ENCODE measurements at regions not wholly inside any gene's neighbourhood (a gene's known extent, or its start where the extent isn't known, plus 50 kb on each side); places are given as distances from the start of the nearest gene placed in this dataset.

DNA sequence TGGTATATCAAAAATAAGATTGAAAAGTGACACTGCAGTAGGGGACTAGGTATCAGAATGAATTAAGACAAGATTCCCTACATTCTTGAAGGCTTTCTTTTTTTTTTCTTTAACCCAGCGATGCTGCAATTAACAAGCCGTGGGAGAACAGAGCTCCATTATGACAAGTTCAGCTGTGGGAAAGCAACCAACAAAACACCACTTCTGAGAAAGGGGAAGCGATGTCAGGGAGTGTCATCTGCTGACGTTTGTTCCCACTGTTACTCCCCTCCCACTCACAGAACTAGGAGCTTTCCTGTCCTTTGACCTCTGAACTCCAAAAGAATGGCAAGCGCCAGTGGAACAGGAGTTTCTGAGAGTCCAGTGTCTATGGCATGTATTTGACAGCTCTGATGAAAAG lies 90.2 kb upstream of the SLITRK2 start:
- no peak overlapping the region for H2AFZ ChIP-seq (ENCODE audit: insufficient read depth, low read depth, low read length, poor library complexity, severe bottlenecking)
- H3K4me3 Mint-ChIP-seq: no peak overlapping the region
- H3K27me3 ChIP-seq (replicated peaks in 1 of 4; ENCODE audit: control extremely low read depth in 1 of 4, control insufficient read depth in 3 of 4, insufficient read depth in 4 of 4, low read length in 3 of 4): no peaks in the 10 kb centered on the region
- no peak overlapping the region for H3K4me3 ChIP-seq (ENCODE audit: control extremely low read depth in 1 of 5, extremely low read depth in 1 of 5, insufficient read depth in 1 of 5, low read depth in 2 of 5, low read length in 4 of 5)
- TF ChIP-seq, protein P1, sequence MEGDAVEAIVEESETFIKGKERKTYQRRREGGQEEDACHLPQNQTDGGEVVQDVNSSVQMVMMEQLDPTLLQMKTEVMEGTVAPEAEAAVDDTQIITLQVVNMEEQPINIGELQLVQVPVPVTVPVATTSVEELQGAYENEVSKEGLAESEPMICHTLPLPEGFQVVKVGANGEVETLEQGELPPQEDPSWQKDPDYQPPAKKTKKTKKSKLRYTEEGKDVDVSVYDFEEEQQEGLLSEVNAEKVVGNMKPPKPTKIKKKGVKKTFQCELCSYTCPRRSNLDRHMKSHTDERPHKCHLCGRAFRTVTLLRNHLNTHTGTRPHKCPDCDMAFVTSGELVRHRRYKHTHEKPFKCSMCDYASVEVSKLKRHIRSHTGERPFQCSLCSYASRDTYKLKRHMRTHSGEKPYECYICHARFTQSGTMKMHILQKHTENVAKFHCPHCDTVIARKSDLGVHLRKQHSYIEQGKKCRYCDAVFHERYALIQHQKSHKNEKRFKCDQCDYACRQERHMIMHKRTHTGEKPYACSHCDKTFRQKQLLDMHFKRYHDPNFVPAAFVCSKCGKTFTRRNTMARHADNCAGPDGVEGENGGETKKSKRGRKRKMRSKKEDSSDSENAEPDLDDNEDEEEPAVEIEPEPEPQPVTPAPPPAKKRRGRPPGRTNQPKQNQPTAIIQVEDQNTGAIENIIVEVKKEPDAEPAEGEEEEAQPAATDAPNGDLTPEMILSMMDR (IDR thresholded peaks at IDR 0.05): no peak
- no peak for TF ChIP-seq EZH2 (IDR thresholded peaks at IDR 0.05; ENCODE audit: borderline replicate concordance, insufficient read depth, low read depth, low read length, poor library complexity, severe bottlenecking)
- no peaks in the 10 kb centered on the region for H4K20me1 ChIP-seq (ENCODE audit: control insufficient read depth, insufficient read depth, low read length, poor library complexity, severe bottlenecking)
- no peak overlapping the region for H3K9ac ChIP-seq (ENCODE audit: low read length)
- H3K9me3 Mint-ChIP-seq (ENCODE audit: insufficient read depth): peaks cover 3% of the 10 kb centered on the region
- ATAC-seq (ENCODE audit: low read depth): no peak
- intact Hi-C loops (cut with micrococcal nuclease): no loop called here
- POLR2A ChIA-PET: no interaction called here
- no CpG with 5 or more reads among the region's 5 CpGs for whole genome bisulfite sequencing (ENCODE audit: insufficient coverage)
- no peak overlapping the region for H3K27ac ChIP-seq (ENCODE audit: low read length in 2 of 2)
- H3K4me1 Mint-ChIP-seq: no peaks in the 10 kb centered on the region
- DNase-seq: no peak
- CTCF ChIA-PET: no interaction called here
- H3K27me3 Mint-ChIP-seq: no peaks in the 10 kb centered on the region
- H3K4me2 ChIP-seq (replicated peaks; ENCODE audit: low read depth, low read length, poor library complexity, severe bottlenecking): no peak overlapping the region
- H3K79me2 ChIP-seq (ENCODE audit: control insufficient read depth, insufficient read depth, low read length): no peaks in the 10 kb centered on the region
- H3K4me1 ChIP-seq (ENCODE audit: control insufficient read depth in 2 of 2, insufficient read depth in 2 of 2, low read length in 2 of 2): no peaks in the 10 kb centered on the region
- no peaks in the 10 kb centered on the region for H3K36me3 ChIP-seq (replicated peaks in 1 of 2; ENCODE audit: control extremely low read depth in 1 of 2, control insufficient read depth in 1 of 2, extremely low read depth in 1 of 2, insufficient read depth in 2 of 2, low read length in 1 of 2)
- no peak overlapping the region for H3K27ac Mint-ChIP-seq
- H3K9me3 ChIP-seq (ENCODE audit: control extremely low read depth in 1 of 3, control insufficient read depth in 2 of 3, insufficient read depth in 1 of 3, low read length in 2 of 3): no peaks in the 10 kb centered on the region

DNA sequence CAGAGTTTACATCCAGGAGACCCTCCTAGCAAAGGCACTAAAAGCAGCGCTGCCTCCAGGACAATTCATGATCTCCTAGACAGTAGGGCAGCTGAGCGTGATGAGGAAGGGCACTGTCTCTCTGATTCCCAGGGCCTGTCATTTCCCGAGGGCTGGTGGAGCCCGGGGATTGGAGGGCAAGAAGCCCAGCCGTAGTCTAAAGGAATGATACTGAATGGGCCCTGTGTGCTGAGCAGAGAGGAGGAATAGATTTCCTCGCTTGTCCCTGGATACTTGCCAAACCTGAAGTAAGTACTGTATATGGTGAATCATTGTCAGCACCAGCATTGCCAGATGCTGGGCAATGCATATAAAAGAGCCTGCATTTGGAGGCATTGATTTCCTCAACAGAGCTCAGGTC lies 88.0 kb upstream of the SLITRK2 start:
- H3K27me3 Mint-ChIP-seq: no peaks in the 10 kb centered on the region
- no peaks in the 10 kb centered on the region for H3K79me2 ChIP-seq (ENCODE audit: control insufficient read depth, insufficient read depth, low read length)
- H4K20me1 ChIP-seq (ENCODE audit: control insufficient read depth, insufficient read depth, low read length, poor library complexity, severe bottlenecking): no peaks in the 10 kb centered on the region
- DNase-seq: no peak
- no peaks in the 10 kb centered on the region for H3K27me3 ChIP-seq (replicated peaks in 1 of 4; ENCODE audit: control extremely low read depth in 1 of 4, control insufficient read depth in 3 of 4, insufficient read depth in 4 of 4, low read length in 3 of 4)
- ATAC-seq (ENCODE audit: low read depth): no peak
- peaks cover 3% of the 10 kb centered on the region for H3K9me3 Mint-ChIP-seq (ENCODE audit: insufficient read depth)
- H3K4me3 ChIP-seq (ENCODE audit: control extremely low read depth in 1 of 5, extremely low read depth in 1 of 5, insufficient read depth in 1 of 5, low read depth in 2 of 5, low read length in 4 of 5): no peak overlapping the region
- no peak overlapping the region for H3K4me3 Mint-ChIP-seq
- no peak overlapping the region for H3K27ac ChIP-seq (ENCODE audit: low read length in 2 of 2)
- POLR2A ChIA-PET: no interaction called here
- H3K4me1 Mint-ChIP-seq: no peaks in the 10 kb centered on the region
- H2AFZ ChIP-seq (ENCODE audit: insufficient read depth, low read depth, low read length, poor library complexity, severe bottlenecking): no peak overlapping the region
- TF ChIP-seq EZH2 (IDR thresholded peaks at IDR 0.05; ENCODE audit: borderline replicate concordance, insufficient read depth, low read depth, low read length, poor library complexity, severe bottlenecking): no peak
- TF ChIP-seq, protein P1 (IDR thresholded peaks at IDR 0.05): no peak
- WGBS (ENCODE audit: insufficient coverage): 97% methylated on average over 5 of the region's 6 CpGs
- no peak overlapping the region for H3K27ac Mint-ChIP-seq
- CTCF ChIA-PET: no interaction called here
- no peaks in the 10 kb centered on the region for H3K36me3 ChIP-seq (replicated peaks in 1 of 2; ENCODE audit: control extremely low read depth in 1 of 2, control insufficient read depth in 1 of 2, extremely low read depth in 1 of 2, insufficient read depth in 2 of 2, low read length in 1 of 2)
- no peak overlapping the region for H3K9ac ChIP-seq (ENCODE audit: low read length)
- no peaks in the 10 kb centered on the region for H3K9me3 ChIP-seq (ENCODE audit: control extremely low read depth in 1 of 3, control insufficient read depth in 2 of 3, insufficient read depth in 1 of 3, low read length in 2 of 3)
- H3K4me1 ChIP-seq (ENCODE audit: control insufficient read depth in 2 of 2, insufficient read depth in 2 of 2, low read length in 2 of 2): no peaks in the 10 kb centered on the region
- intact Hi-C loops (cut with micrococcal nuclease): no loop called here
- H3K4me2 ChIP-seq (replicated peaks; ENCODE audit: low read depth, low read length, poor library complexity, severe bottlenecking): no peak overlapping the region

Data from B cell (primary cell).